ENCODE measurements at regions not wholly inside any gene's neighbourhood (a gene's known extent, or its start where the extent isn't known, plus 50 kb on each side); places are given as distances from the start of the nearest gene placed in this dataset.

DNA sequence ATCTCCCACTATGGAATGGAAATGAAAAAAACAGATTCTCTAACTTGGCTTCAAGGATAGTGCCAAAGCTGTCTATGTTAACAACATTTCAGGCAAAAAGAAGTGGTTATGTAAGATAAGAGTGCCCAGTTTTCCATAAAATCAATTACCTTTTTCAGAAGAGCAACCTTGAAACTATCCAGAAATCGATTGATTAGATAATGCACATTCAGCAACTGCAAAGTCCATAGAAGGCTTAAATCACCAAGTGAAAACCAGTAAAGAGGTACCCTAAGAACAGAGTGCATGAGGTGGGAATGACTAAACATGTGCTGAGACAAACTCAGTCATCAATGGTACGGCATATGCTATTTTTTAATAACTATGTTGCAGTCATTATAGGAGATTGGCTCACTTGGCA is 71.9 kb upstream of the TNKS2 start:
- no peak overlapping the region for H3K4me3 ChIP-seq (ENCODE audit: control extremely low read depth in 1 of 5, extremely low read depth in 1 of 5, insufficient read depth in 1 of 5, low read depth in 2 of 5, low read length in 4 of 5)
- Mint-ChIP-seq H3K4me1 (no peaks in the 10 kb centered on the region), H3K27ac (no peak overlapping the region), H3K27me3 (peaks cover 14% of the 10 kb centered on the region), H3K4me3 (no peak overlapping the region), H3K9me3 (ENCODE audit: insufficient read depth) (peaks cover 6% of the 10 kb centered on the region)
- DNase-seq (no peak), ATAC-seq (ENCODE audit: low read depth) (no peak)
- H3K9ac ChIP-seq (ENCODE audit: low read length), result no peak overlapping the region
- intact Hi-C loops (cut with micrococcal nuclease), result no loop called here
- CTCF ChIA-PET, result no interaction called here
- WGBS (ENCODE audit: insufficient coverage), result no CpG with 5 or more reads among the region's 2 CpGs
- no peaks in the 10 kb centered on the region for H3K4me1 ChIP-seq (ENCODE audit: control insufficient read depth in 2 of 2, insufficient read depth in 2 of 2, low read length in 2 of 2)
- POLR2A ChIA-PET, result no interaction called here
- H3K79me2 ChIP-seq (ENCODE audit: control insufficient read depth, insufficient read depth, low read length), result no peaks in the 10 kb centered on the region
- no peak overlapping the region for H3K4me2 ChIP-seq (replicated peaks; ENCODE audit: low read depth, low read length, poor library complexity, severe bottlenecking)
- TF ChIP-seq CTCF (IDR thresholded peaks at IDR 0.05) (no peak), EZH2 (IDR thresholded peaks at IDR 0.05; ENCODE audit: borderline replicate concordance, insufficient read depth, low read depth, low read length, poor library complexity, severe bottlenecking) (no peak)
- no peak overlapping the region for H3K27ac ChIP-seq (ENCODE audit: low read length in 2 of 2)
- H3K36me3 ChIP-seq (replicated peaks in 1 of 2; ENCODE audit: control extremely low read depth in 1 of 2, control insufficient read depth in 1 of 2, extremely low read depth in 1 of 2, insufficient read depth in 2 of 2, low read length in 1 of 2), result no peaks in the 10 kb centered on the region
- H4K20me1 ChIP-seq (ENCODE audit: control insufficient read depth, insufficient read depth, low read length, poor library complexity, severe bottlenecking), result no peaks in the 10 kb centered on the region
- H3K9me3 ChIP-seq (ENCODE audit: control extremely low read depth in 1 of 3, control insufficient read depth in 2 of 3, insufficient read depth in 1 of 3, low read length in 2 of 3), result peaks cover 0 to 11% (median 3%) of the 10 kb centered on the region in 3 donors
- peaks cover 0 to 2% (median 0%) of the 10 kb centered on the region in 4 experiments for H3K27me3 ChIP-seq (replicated peaks in 1 of 4; ENCODE audit: control extremely low read depth in 1 of 4, control insufficient read depth in 3 of 4, insufficient read depth in 4 of 4, low read length in 3 of 4)
- no peak overlapping the region for H2AFZ ChIP-seq (ENCODE audit: insufficient read depth, low read depth, low read length, poor library complexity, severe bottlenecking)

DNA sequence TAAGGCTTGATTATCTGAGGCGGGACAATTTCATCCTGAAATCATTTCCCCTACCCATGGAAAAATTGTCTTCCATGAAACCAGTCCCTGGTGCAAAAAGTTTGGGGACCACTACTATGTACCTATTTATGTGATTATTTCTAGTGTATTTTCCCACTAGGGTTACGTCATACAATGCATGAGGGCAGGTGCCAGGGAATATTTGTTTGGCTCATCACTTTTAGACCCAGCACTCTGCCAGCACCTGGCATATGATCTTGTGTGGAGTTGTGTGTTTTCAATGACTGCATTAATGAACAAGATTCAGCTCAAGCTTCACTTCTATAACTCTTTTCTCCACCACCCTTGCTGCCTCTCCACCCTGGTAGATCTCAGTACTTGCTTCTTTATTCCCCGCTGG is 73.3 kb upstream of the TNKS2 start:
- 100% methylated on average over 1 of the region's 3 CpGs for WGBS (ENCODE audit: insufficient coverage)
- H3K36me3 ChIP-seq (replicated peaks in 1 of 2; ENCODE audit: control extremely low read depth in 1 of 2, control insufficient read depth in 1 of 2, extremely low read depth in 1 of 2, insufficient read depth in 2 of 2, low read length in 1 of 2), result no peaks in the 10 kb centered on the region
- intact Hi-C loops (cut with micrococcal nuclease), result no loop called here
- TF ChIP-seq EZH2 (IDR thresholded peaks at IDR 0.05; ENCODE audit: borderline replicate concordance, insufficient read depth, low read depth, low read length, poor library complexity, severe bottlenecking) (no peak), CTCF (IDR thresholded peaks at IDR 0.05) (no peak)
- no peaks in the 10 kb centered on the region for H4K20me1 ChIP-seq (ENCODE audit: control insufficient read depth, insufficient read depth, low read length, poor library complexity, severe bottlenecking)
- peaks cover 0 to 11% (median 3%) of the 10 kb centered on the region in 3 donors for H3K9me3 ChIP-seq (ENCODE audit: control extremely low read depth in 1 of 3, control insufficient read depth in 2 of 3, insufficient read depth in 1 of 3, low read length in 2 of 3)
- no peak for DNase-seq
- no peak overlapping the region for H3K4me2 ChIP-seq (replicated peaks; ENCODE audit: low read depth, low read length, poor library complexity, severe bottlenecking)
- no peak overlapping the region for H3K4me3 ChIP-seq (ENCODE audit: control extremely low read depth in 1 of 5, extremely low read depth in 1 of 5, insufficient read depth in 1 of 5, low read depth in 2 of 5, low read length in 4 of 5)
- H3K27me3 ChIP-seq (replicated peaks in 1 of 4; ENCODE audit: control extremely low read depth in 1 of 4, control insufficient read depth in 3 of 4, insufficient read depth in 4 of 4, low read length in 3 of 4), result peaks cover 0 to 2% (median 0%) of the 10 kb centered on the region in 4 experiments
- Mint-ChIP-seq H3K9me3 (ENCODE audit: insufficient read depth) (peaks cover 6% of the 10 kb centered on the region), H3K4me3 (no peak overlapping the region), H3K27me3 (peaks cover 18% of the 10 kb centered on the region), H3K27ac (no peak overlapping the region), H3K4me1 (no peaks in the 10 kb centered on the region)
- ATAC-seq (ENCODE audit: low read depth), result no peak
- no peak overlapping the region for H3K27ac ChIP-seq (ENCODE audit: low read length in 2 of 2)
- H3K79me2 ChIP-seq (ENCODE audit: control insufficient read depth, insufficient read depth, low read length), result no peaks in the 10 kb centered on the region
- ChIA-PET CTCF (no interaction called here), POLR2A (no interaction called here)
- H2AFZ ChIP-seq (ENCODE audit: insufficient read depth, low read depth, low read length, poor library complexity, severe bottlenecking), result no peak overlapping the region
- H3K4me1 ChIP-seq (ENCODE audit: control insufficient read depth in 2 of 2, insufficient read depth in 2 of 2, low read length in 2 of 2), result no peaks in the 10 kb centered on the region
- no peak overlapping the region for H3K9ac ChIP-seq (ENCODE audit: low read length)
